Neural crest cell (in vitro differentiated cells): ENCODE measurements at regions not wholly inside any gene's neighbourhood (a gene's known extent, or its start where the extent isn't known, plus 50 kb on each side); places are given as distances from the start of the nearest gene placed in this dataset.

Experiments
- DNase-seq: peaks from one replicate; pipeline ENCODE4 v3.0.0; 2021; ENCODE audit warnings: low read depth, mixed read lengths, low spot score
- H3K27ac Mint-ChIP-seq: one replicate; pipeline ENCODE4 v1.8.0; 2021; ENCODE audit warnings: mild to moderate bottlenecking, mixed read lengths; ENCODE audit not compliant: unreplicated experiment
- H3K27me3 Mint-ChIP-seq: 2 replicates; pipeline ENCODE4 v1.8.0; 2021; ENCODE audit warnings: low read depth, mild to moderate bottlenecking, mixed read lengths
- H3K36me3 Mint-ChIP-seq: 2 replicates; pipeline ENCODE4 v1.8.0; 2021; ENCODE audit warnings: low read depth, mild to moderate bottlenecking, mixed read lengths
- H3K4me1 Mint-ChIP-seq: 2 replicates; pipeline ENCODE4 v1.8.0; 2021; ENCODE audit warnings: mixed read lengths
- H3K4me3 Mint-ChIP-seq: one replicate; pipeline ENCODE4 v1.8.0; 2021; ENCODE audit warnings: mild to moderate bottlenecking, mixed read lengths
- H3K9me3 Mint-ChIP-seq: 2 replicates; pipeline ENCODE4 v1.8.0; 2021; ENCODE audit warnings: mixed read lengths
- TF ChIP-seq, protein P1 (sequence below): fragments of 200-600 bp; sonication (generic); conservative IDR thresholded peaks from 2 replicates; pipeline ENCODE4 v1.5.0; 2021; ENCODE audit warnings: antibody characterized with exemption, mild to moderate bottlenecking

GRCh38 chr11:69966910-69967483, 111.1 kb upstream of the ANO1 start:
- Mint-ChIP-seq H3K9me3 (no peaks in the 10 kb centered on the region), H3K4me1 (peaks cover 18% of the 10 kb centered on the region), H3K27ac (no peak overlapping the region), H3K27me3 (no peaks in the 10 kb centered on the region), H3K36me3 (no peaks in the 10 kb centered on the region), H3K4me3 (no peak overlapping the region)
- TF ChIP-seq, protein P1, sequence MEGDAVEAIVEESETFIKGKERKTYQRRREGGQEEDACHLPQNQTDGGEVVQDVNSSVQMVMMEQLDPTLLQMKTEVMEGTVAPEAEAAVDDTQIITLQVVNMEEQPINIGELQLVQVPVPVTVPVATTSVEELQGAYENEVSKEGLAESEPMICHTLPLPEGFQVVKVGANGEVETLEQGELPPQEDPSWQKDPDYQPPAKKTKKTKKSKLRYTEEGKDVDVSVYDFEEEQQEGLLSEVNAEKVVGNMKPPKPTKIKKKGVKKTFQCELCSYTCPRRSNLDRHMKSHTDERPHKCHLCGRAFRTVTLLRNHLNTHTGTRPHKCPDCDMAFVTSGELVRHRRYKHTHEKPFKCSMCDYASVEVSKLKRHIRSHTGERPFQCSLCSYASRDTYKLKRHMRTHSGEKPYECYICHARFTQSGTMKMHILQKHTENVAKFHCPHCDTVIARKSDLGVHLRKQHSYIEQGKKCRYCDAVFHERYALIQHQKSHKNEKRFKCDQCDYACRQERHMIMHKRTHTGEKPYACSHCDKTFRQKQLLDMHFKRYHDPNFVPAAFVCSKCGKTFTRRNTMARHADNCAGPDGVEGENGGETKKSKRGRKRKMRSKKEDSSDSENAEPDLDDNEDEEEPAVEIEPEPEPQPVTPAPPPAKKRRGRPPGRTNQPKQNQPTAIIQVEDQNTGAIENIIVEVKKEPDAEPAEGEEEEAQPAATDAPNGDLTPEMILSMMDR, result no peak
- no peak for DNase-seq

- peak overlapping the region; percentile 62 for H3K27ac Mint-ChIP-seq
- H3K9me3 Mint-ChIP-seq, result no peaks in the 10 kb centered on the region
- no peaks in the 10 kb centered on the region for H3K27me3 Mint-ChIP-seq
- no peak overlapping the region for H3K4me3 Mint-ChIP-seq
- H3K4me1 Mint-ChIP-seq, result peaks cover 18% of the 10 kb centered on the region
- H3K36me3 Mint-ChIP-seq, result no peaks in the 10 kb centered on the region
- TF ChIP-seq, protein P1, result no peak
- no peak for DNase-seq
Measured at GRCh38 chr11:69967484-69967883, 110.6 kb upstream of the ANO1 start.

- no peak overlapping the region for H3K4me3 Mint-ChIP-seq
- peaks cover 10% of the 10 kb centered on the region for H3K4me1 Mint-ChIP-seq
- no peak overlapping the region for H3K27ac Mint-ChIP-seq
- H3K36me3 Mint-ChIP-seq, result no peaks in the 10 kb centered on the region
- no peaks in the 10 kb centered on the region for H3K9me3 Mint-ChIP-seq
- no peaks in the 10 kb centered on the region for H3K27me3 Mint-ChIP-seq
- TF ChIP-seq, protein P1, result no peak
- no peak for DNase-seq
Measured at GRCh38 chr11:69968396-69969347, 109.4 kb upstream of the ANO1 start.

GRCh38 chr11:69969890-69970784, 108.0 kb upstream of the ANO1 start:
- Mint-ChIP-seq H3K27ac (peak overlapping the region; percentile 43), H3K9me3 (no peaks in the 10 kb centered on the region), H3K36me3 (no peaks in the 10 kb centered on the region), H3K4me3 (no peak overlapping the region), H3K4me1 (peaks cover 9% of the 10 kb centered on the region), H3K27me3 (no peaks in the 10 kb centered on the region)
- no peak for DNase-seq
- TF ChIP-seq, protein P1, result no peak

GRCh38 chr11:69970785-69971535, 107.2 kb upstream of the ANO1 start:
- Mint-ChIP-seq H3K4me1 (peaks cover 9% of the 10 kb centered on the region), H3K36me3 (no peaks in the 10 kb centered on the region), H3K9me3 (no peaks in the 10 kb centered on the region), H3K4me3 (no peak overlapping the region), H3K27me3 (no peaks in the 10 kb centered on the region), H3K27ac (no peak overlapping the region)
- DNase-seq, result no peak
- TF ChIP-seq, protein P1, result no peak
